ENCODE measurements at regions not wholly inside any gene's neighbourhood (a gene's known extent, or its start where the extent isn't known, plus 50 kb on each side); places are given as distances from the start of the nearest gene placed in this dataset.
"Not testable (repeated sequence)": the region's sequence is repeated elsewhere in the genome, so short reads cannot be mapped to it uniquely, and the experiment has no call there.

DNA sequence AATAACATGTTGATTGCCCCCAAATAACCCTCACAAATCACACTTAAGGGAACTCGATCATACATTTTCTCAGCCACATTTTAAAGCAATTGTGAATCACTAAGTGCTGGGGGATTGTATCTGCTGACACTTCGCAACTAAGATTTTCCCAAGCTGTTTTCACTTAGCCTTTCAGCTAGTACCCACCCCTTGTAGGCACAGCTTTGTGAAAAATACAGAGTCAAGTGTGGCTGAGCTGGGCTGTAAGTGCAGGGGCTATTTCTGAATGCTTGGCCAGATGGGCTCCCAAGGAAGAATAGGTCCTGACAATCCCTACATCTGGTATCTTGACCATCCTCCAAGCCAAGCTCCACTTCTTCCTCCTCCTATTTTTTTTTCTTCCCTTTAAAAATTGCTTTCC is 289.2 kb upstream of the NMUR2 start:
- no peak for DNase-seq (ENCODE audit: low spot score)

DNA sequence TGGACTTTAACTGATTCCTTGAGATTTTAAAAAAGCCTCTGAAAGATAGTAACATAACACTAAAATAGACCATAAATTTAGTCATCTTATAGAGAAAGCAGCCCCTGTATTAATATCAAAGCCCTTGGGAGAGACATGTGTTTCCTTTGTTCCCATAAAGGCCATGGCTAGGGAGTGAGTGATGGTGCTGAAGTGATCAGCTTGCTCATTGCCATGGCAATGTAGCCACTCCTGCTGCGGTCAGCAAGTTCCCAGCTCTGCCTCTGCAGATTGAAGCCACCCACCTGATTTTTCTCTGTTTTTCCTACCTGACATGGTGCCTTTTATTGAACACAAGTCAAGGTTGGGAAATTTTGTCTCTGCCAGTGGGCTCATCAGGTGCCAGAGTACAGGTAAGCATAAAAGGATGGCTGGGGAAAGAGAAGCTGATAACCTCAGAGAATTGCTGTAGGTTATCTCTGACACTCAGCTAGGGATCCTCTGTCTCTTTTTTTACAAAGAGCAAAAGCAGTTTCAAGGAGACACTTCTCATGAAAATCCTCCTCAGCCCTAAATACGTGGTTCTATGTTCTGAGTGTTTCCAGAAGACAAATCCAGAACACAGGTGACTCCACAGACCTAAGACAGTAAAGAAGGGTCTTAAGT is 296.3 kb upstream of the NMUR2 start:
- no peak for DNase-seq (ENCODE audit: low spot score)

DNA sequence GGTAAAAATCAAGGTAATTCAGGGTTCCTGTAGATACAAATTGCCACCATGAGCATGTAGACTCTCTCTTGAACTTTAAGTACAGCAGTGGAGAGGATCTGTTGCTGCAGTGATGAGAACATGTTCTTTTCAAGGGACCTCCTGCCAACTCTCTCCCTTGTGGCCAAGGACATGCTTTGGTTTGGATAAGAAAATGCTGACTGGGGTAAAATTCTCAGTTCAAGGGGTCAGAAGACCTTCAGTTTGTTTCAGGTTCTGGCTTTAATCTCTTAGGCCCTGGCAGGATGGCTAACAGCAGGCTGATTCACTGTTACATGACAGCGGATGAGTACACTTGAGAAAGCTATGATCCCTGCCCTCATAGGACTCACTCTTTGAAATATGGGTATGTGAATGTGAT is 299.2 kb upstream of the NMUR2 start:
- DNase-seq (ENCODE audit: low spot score) = no peak

DNA sequence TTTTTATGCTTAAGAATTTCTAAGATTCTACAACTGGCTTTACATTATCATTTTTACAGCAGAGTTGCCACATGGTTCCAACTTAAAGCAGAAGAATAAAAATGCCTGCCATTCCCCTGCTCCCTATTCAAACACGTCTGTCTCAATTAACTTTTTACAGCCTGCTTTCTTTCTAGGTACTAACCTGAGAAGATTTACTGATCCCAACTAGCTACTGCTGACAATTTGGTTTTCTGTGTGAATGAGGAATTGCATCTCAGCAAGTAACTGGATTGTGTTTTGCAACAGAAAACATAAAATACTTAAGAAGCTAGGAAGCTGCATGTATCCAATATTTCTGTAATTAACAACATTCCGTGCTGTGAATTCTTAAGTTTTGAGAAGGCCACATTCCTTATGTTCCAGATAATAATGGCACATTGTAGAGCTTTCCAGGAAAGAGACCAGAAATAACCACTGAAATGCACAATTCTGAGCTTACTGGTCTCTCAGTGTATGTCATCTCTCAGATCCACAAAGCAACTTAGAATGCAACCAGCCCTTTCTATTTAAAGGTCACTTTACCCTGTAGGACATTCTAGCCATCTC is 306.8 kb upstream of the NMUR2 start:
- no peak for DNase-seq (ENCODE audit: low spot score)

DNA sequence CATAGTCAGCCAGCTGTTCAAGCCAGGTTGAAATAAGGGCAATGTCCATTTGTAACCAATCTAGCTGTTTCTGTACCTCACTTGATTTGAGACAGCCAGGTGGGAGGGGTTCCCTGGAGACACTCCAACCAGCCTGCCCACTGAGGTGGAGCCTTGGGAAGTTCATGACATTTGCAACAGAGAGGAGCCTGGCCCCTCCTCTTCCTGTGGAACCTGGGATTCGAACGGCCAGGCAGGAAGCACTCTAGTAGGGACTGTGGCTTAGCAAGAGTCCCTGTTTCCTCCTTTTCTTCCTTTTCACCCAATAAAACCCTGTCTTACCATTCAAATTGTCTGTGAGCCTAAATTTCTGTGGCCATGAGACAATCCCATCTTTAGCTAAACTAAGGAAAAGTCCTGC is 312.3 kb upstream of the NMUR2 start:
- no peak for DNase-seq (ENCODE audit: low spot score)

DNA sequence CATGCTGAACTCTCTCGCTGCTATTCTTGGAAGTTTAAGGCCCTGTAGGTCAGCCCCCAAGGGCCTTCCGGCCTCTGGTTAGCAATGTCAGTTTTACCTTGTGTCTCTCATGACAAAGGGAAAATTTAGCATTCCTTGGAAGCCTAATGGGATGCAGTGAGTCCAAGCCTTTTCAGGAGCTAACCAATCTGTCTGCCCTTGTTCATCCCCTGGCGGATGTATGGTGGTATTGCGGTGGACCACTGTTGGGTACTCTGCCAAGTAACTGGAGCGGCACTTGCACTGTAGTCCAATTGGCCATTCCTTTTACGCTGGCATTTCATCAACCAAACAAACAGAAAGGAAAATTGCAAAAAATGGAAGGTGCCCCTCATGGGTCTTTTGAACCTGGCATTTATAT is 318.4 kb upstream of the NMUR2 start:
- DNase-seq (ENCODE audit: low spot score) = no peak

DNA sequence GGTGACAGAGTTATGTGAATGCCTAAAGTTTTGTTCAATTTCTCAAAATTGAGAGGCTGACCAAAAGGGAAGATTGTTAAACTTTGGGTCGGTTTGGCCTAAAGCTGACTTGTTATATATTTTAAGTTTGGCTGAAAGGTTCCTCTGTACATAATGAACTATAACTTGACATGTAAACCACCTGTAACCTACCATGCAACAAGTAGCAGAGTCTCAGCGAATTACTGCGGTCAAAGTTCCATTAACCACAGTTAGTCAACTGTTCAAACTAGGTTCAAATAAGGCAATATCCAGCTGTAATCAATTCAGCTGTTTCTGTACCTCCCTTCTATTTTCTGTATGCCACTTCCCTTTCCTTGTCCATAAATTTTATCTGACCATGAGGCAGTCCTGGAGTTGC is 325.1 kb upstream of the NMUR2 start:
- DNase-seq (ENCODE audit: low spot score) = no peak

DNA sequence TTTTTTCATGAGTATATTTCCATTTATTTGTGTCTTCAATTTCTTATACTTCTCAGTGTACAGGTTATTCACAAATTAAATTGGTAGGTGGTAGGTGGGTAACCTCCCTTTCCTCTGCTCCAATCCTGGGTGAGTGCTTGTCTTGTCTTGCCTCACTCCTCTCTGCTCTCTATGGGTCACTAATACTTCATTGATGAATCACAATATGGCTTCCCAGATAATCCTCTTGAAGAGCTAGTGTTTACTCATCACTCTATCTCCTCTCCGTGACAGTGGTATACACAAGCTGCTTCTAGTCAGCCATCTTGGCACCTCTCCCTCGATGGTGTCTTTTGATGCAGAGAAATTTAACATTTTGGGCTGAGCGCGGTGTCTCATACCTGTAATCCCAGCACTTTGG is 331.8 kb upstream of the NMUR2 start:
- no peak for DNase-seq (ENCODE audit: low spot score)

DNA sequence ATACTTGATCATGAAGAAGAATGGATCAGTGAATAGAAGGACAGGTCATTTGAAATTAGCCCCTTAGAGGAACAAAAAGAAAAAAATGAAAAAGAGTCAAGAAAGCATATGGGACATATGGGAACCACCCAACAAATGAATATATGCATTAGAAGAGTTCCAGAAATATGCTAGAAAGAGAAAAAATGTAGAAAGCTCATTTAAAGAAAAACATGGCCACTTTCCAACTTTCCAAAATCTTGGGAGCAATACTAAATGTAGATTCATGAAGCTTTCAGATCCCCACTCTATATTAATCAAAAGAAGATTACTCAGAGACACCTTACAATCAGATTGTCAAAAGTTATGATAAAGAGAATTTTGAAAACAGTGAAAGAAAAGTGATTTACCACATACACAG is 334.8 kb upstream of the NMUR2 start:
- DNase-seq (ENCODE audit: low spot score) = no peak

DNA sequence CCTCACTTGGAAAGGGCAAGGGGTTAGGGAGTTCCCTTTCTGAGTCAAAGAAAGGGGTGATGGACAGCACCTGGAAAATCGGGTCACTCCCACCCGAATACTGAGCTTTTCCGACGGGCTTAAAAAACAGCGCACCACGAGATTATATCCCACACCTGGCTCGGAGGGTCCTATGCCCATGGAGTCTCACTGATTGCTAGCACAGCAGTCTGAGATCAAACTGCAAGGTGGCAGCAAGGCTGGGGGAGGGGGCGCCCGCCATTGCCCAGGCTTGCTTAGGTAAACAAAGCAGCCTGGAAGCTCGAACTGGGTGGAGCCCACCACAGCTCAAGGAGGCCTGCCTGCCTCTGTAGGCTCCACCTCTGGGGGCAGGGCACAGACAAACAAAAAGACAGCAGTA is 336.0 kb upstream of the NMUR2 start:
- DNase-seq (ENCODE audit: low spot score) = not testable (repeated sequence)

DNA sequence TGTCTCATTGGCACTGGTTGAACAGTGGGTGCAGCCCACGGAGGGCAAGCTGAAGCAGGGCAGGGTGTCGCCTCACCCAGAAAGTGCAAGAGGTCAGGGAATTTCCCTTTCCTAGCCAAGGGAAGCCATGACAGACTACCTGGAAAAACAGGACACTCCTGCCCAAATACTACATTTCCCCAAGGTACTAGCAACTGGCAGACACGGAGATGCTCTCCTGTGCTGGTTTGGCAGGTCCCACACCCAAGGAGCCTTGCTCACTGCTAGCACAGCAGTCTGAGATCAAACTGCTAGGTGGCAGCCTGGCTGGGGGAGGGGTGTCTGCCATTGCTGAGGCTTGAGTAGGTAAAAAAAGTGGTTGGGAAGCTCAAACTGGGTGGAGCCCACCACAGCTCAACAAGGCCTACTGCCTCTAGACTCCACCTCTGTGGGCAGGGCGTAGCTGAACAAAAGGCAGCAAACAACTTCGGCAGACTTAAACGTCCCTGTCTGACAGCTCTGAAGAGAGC is 382.7 kb upstream of the NMUR2 start:
- not testable (repeated sequence) for DNase-seq (ENCODE audit: low spot score)

DNA sequence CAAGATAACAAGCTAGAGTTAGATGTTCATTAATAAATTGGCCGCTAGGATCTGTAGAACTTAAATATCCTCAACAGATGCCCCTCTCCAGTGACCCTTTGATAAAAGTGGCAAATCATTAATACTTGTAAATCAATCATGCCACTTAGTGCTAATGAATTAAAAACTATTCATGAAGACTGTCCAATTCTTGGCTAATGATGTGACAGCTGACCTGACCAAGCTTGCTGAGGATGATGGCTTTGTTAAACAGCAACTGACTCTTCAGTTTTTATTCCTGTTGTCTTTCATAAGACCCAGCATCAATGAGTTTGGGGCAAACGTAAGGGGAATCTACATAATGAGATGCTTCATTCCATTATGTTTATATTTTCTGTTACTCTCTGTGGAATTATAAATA is 396.8 kb upstream of the NMUR2 start:
- DNase-seq (ENCODE audit: low spot score) = no peak

DNA sequence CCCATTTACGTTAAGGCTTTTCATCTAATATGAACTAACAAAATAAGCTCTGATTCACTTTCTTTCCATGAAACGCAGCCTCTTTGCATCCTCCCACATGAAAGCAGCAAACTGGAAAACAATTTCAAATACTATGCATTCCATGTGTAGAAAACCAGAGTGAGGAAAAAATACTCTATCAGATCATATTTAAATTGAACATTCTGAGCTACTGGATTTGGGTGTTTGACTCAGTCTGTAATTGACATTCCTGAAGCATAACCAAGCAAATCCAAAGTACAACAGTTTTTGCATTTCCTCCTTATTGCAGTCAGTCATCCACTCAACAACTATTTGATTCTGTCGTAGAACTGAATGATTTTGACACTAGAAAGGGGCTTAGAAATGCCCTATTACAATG is 399.1 kb upstream of the NMUR2 start:
- DNase-seq (ENCODE audit: low spot score) = no peak

DNA sequence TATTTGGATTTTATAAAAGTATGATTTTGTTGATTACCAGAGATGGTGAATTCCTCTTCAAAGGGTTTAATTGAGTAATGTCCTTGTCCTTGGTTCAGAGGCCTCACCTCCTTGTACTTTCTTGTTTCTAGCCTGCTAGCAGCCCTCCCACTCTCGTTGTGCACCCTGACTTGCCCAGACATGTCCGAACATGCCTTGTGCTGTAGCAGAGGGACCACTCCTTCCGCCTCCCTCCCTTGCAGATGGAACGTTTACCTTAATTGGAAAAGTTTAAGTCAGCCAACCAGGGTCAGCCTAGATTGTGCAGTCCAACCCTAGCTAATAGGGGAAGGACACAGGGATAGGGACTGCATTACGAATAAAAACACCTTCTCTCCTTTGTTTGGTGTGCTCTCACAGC is 406.9 kb upstream of the NMUR2 start:
- no peak for DNase-seq (ENCODE audit: low spot score)

DNA sequence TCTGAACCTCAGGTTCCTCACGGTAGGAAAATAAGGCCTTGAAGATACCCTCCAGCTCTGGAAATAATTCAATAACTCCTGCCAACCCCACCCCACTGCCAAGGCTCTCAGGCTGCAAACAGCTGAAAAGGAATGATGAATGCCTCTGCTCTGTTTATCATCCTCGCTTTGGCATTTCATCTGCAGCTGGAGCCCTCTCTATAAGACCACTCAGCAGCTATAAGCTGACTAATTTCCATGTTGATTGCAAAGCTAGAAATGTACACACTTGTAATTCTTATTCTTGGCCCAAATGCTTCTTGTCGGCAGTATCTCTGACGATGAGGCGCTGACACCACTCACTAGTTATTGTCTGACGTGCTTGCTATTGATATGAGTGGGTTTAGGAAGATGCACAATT is 408.4 kb upstream of the NMUR2 start:
- DNase-seq (ENCODE audit: low spot score) = no peak

DNA sequence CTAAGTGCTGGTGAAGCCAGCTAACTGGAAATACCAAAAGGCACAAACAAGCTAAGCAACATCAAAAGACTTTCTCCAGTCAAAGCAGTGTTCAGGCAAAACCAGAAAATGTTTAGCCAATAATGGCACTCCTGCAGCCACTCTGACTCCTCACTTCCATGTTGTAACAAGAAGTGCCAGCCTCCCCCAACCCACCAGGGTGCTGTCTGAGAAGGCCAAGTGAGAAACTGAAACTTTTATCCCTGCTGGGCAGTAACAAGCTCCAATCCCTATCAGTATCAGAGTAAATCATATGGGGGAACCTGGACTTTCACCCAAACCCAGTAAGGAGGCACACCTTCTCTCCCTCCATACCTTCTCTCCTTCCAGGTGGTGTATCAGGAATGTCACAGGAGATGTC is 414.8 kb upstream of the NMUR2 start:
- no peak for DNase-seq (ENCODE audit: low spot score)

DNA sequence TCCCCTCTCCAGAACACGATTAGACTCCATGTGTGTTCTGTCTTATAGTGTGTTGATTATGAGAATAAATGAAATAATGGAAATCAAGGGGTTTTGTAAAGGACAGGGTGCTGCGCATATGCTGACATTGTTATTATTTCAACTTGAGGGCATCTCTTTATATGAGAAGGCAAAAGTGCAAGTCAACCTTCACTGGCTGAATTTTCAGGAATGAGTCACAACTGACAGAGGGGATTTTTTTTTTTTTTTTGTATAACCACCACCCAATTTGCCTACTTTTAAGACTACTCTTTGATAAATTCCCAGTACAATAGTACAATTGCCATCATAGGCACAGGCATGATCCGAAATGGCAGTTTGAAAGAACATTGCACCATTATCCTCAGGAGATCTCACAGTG is 419.2 kb upstream of the NMUR2 start:
- DNase-seq (ENCODE audit: low spot score) = no peak

DNA sequence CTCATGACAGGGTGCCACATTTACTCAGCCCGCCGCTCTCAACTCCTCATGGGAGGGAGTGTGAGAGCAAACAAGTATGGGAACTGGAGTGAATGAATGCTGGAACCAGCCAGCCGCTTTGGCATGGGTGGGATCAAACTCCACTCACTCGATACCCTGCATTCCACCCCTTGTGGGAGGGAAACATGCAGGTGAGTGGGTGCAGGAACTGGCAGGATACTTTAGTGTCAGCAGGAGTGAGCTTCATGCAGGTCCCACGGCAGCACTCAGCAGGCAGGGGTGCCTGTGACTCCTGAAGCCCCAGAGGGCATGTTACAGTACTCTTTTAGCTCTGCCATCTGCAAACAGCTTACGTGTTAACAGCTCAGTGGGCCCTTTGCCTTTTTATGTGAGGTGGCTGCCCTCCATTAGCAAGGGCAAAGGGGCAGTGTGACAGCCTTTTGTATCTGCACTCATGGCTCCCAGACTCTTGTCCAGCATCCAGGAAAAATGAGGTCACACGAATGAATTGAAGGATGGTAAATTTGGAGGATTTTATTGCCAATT is 433.2 kb upstream of the NMUR2 start:
- DNase-seq (ENCODE audit: low spot score) = no peak

DNA sequence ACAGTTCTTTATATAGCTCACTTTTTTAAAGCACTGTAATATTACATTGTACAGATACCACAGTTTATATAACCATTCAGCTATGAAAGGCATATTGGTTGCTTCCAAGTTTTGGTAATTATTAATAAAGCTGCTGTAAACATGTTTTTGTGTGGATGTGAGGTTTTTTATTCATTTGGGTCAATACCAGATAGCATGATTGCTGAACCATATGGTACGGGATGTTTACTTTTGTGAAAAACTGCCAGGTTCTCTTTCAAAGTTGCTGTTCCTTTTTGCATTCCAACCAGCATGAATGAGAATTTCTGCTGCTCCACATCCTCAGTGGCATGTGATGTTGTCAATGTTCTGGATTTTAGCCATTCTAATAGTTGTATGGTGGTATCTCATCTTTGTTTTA is 439.6 kb upstream of the NMUR2 start:
- no peak for DNase-seq (ENCODE audit: low spot score)

DNA sequence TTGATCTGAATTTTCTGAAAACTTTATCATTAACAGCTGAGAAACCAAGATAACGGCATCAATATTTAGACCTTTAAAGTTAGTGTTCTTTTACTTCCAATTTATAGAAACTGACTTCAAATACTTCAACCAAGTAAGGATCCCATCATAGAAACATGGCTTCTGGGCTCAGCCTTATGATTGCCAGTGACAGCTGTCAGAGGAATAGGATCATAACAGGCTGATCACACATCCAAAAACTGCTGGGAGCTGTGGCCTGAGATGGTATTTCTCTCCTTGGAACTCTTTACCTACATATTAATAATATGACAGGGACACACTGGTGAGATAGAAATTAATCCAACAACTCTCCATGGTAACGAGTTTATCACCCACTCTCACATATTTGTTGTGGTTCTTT is 448.3 kb upstream of the NMUR2 start:
- DNase-seq (ENCODE audit: low spot score) = no peak

DNA sequence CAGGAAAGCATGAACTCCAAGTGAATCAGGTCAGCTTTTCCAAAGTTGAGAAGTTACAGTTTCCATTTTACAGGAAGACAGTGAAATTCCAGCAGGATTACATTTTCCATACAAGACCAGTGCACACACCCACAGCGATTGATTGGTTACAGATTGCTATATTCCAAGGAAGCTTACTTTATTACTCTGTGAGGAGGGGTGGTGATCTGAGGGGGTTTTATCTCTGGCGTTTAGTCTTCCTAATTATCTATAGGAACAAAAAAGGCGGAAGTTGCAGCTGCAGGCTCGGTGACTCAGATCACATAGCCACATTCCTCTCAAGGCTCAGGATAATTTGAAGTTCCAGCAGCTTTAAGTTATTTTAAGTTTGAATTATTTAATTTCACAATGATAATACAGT is 450.4 kb upstream of the NMUR2 start:
- no peak for DNase-seq (ENCODE audit: low spot score)

DNA sequence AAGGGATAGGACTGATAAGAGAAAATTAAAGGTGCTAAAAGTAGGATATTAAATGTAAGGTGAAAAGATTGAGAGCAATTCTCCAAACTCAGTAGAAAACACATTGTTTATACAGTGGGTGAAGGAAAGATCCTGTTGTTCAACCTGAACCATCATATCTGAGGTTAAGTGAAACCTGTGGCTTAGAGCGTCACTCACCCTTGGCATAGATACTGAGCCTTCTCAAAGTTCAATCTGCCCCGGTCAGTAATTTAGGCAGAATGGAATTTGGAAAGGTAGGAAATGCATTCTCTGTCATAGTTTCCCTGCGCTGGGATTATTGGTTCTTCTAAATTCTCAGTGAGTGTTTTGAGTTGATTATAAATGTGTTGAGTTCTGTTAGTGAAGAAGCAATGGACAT is 456.2 kb upstream of the NMUR2 start:
- DNase-seq (ENCODE audit: low spot score) = no peak

DNA sequence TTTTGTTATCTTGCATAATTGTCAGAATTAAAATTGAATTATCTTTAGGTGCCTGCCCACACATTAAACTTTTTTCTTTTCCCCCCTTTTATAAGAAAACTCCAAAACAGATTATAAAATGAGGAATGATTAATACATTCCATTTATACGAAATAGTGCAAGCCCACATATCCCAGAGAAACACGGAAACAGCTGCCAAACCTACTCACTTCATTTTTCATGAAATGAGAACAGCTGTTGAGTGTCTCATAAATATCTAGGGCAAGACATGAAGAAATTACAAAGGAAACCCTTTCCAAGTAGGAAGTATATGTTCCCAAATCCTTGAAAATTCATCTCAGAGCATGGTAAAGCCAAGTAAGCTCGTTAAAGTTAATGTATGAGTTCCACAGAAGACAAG is 459.4 kb upstream of the NMUR2 start:
- no peak for DNase-seq (ENCODE audit: low spot score)

DNA sequence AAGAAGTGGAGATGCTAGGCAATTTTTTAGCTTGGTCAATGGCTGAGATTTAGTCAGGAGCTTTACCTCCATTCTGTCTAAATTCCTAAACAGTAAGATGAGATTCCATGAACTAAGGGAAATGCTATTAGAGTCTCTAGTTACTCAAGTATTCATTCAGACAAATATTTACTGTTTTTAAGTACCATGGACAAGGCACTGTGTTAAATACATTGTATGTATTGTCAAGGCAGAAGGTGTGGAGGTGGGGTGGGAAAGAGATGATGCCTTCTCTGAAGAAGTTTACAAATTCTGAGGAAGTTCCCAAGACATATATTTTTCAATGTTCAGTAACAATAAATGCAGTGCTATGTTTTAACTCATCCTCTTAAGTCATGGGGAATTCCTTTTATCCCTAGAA is 459.9 kb upstream of the NMUR2 start:
- DNase-seq (ENCODE audit: low spot score) = no peak

All from CD4-positive, alpha-beta T cell treated with Interleukin-15 for 4 hours (primary cell).